Gastrocnemius medialis (tissue), 4 donors: ENCODE measurements at regions not wholly inside any gene's neighbourhood (a gene's known extent, or its start where the extent isn't known, plus 50 kb on each side); places are given as distances from the start of the nearest gene placed in this dataset.

Source experiments
- POLR2A ChIP-seq, 2 donors: fragments of 450-650 bp; IDR thresholded peaks; one replicate each; pipeline ENCODE4 v1.6.1; 2017; ENCODE audit warnings: antibody characterized with exemption in 2 of 2, mild to moderate bottlenecking in 2 of 2, moderate library complexity in 2 of 2
- TF ChIP-seq, protein P1 (sequence below), 5 experiments: fragments of 450-650 bp in 3 of 5; fragments of 200-600 bp in 2 of 5; sonication (generic) in 2 of 5; IDR thresholded peaks in 4 of 5; conservative IDR thresholded peaks in 1 of 5; 1 replicate in 4 of 5; 2 replicates in 1 of 5; pipeline ENCODE4 v1.5.1; 2016 to 2019; ENCODE audit warnings: antibody characterized with exemption in 5 of 5, mild to moderate bottlenecking in 3 of 5, moderate library complexity in 3 of 5

DNA sequence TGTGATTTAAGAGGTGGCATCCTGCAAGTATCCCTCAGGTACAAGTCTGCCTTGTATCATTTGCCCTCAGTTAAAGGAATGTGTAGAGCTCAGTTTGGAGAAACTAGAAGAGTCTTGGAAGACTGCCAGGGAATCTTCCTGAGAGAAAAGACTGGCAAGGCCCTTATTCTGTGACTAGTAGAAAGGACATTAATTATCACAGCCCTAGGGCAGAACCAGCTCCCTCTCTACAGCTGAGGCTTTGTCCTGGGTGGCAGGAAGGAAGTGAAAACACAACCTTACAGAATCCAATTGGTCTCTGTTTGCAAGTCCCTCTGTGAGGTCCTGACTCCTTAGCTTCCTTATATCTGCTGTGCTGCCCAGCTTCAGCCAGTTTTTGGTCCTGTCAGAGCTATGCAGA lies 385.9 kb upstream of the CYRIA start:
- TF ChIP-seq, protein P1, sequence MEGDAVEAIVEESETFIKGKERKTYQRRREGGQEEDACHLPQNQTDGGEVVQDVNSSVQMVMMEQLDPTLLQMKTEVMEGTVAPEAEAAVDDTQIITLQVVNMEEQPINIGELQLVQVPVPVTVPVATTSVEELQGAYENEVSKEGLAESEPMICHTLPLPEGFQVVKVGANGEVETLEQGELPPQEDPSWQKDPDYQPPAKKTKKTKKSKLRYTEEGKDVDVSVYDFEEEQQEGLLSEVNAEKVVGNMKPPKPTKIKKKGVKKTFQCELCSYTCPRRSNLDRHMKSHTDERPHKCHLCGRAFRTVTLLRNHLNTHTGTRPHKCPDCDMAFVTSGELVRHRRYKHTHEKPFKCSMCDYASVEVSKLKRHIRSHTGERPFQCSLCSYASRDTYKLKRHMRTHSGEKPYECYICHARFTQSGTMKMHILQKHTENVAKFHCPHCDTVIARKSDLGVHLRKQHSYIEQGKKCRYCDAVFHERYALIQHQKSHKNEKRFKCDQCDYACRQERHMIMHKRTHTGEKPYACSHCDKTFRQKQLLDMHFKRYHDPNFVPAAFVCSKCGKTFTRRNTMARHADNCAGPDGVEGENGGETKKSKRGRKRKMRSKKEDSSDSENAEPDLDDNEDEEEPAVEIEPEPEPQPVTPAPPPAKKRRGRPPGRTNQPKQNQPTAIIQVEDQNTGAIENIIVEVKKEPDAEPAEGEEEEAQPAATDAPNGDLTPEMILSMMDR (IDR thresholded peaks at IDR 0.05 in 4 of 5, conservative IDR thresholded peaks at IDR 0.05 in 1 of 5) = no peak
- TF ChIP-seq POLR2A (IDR thresholded peaks at IDR 0.05) = no peak
